ENCODE measurements at regions not wholly inside any gene's neighbourhood (a gene's known extent, or its start where the extent isn't known, plus 50 kb on each side); places are given as distances from the start of the nearest gene placed in this dataset.
A peak's percentile ranks its signal among the peaks of the same experiment; 100 is the strongest.
"Not testable (repeated sequence)": the region's sequence is repeated elsewhere in the genome, so short reads cannot be mapped to it uniquely, and the experiment has no call there.

- DNase-seq (ENCODE audit: low read depth, low spot score), result no peak
Observed at GRCh38 chr10:7069706-7070105, 341.1 kb downstream of the SFMBT2 start.

GRCh38 chr10:7056216-7056615 is 354.6 kb downstream of the SFMBT2 start:
- no peak for DNase-seq (ENCODE audit: low read depth, low spot score)
- H3K4me3 ChIP-seq (ENCODE audit: insufficient read length, low read depth), result no peak overlapping the region
- no peak for TF ChIP-seq ZNF274 (IDR thresholded peaks at IDR 0.05; ENCODE audit: low read depth, low read length)
- H3K9me3 ChIP-seq (ENCODE audit: insufficient read depth, low read length), result no peaks in the 10 kb centered on the region
- H3K27me3 ChIP-seq (ENCODE audit: insufficient read depth, insufficient read length), result no peaks in the 10 kb centered on the region
- H3K9ac ChIP-seq (ENCODE audit: insufficient read length, low read depth), result no peak overlapping the region
- H3K36me3 ChIP-seq (ENCODE audit: insufficient read depth, insufficient read length, low read length), result no peaks in the 10 kb centered on the region
- H3K4me1 ChIP-seq (ENCODE audit: insufficient read depth, insufficient read length), result no peaks in the 10 kb centered on the region

More at GRCh38 chr10:7069706-7070105, 341.1 kb downstream of the SFMBT2 start:
- H3K27me3 ChIP-seq (ENCODE audit: insufficient read depth, insufficient read length), result no peaks in the 10 kb centered on the region
- H3K36me3 ChIP-seq (ENCODE audit: insufficient read depth, insufficient read length, low read length), result no peaks in the 10 kb centered on the region
- no peak overlapping the region for H3K4me3 ChIP-seq (ENCODE audit: insufficient read length, low read depth)
- H3K9ac ChIP-seq (ENCODE audit: insufficient read length, low read depth), result no peak overlapping the region
- no peaks in the 10 kb centered on the region for H3K4me1 ChIP-seq (ENCODE audit: insufficient read depth, insufficient read length)
- H3K9me3 ChIP-seq (ENCODE audit: insufficient read depth, low read length), result no peaks in the 10 kb centered on the region
- TF ChIP-seq ZNF274 (IDR thresholded peaks at IDR 0.05; ENCODE audit: low read depth, low read length) (no peak), YY1 (IDR thresholded peaks at IDR 0.05; ENCODE audit: insufficient read depth, insufficient read length) (no peak), SUZ12 (IDR thresholded peaks at IDR 0.05; ENCODE audit: extremely low read depth, insufficient read depth, insufficient read length) (no peak)

GRCh38 chr10:7054915-7055314 is 355.9 kb downstream of the SFMBT2 start:
- Histone ChIP-seq H3K4me1 (ENCODE audit: insufficient read depth, insufficient read length) (no peaks in the 10 kb centered on the region), H3K4me3 (ENCODE audit: insufficient read length, low read depth) (no peak overlapping the region), H3K9me3 (ENCODE audit: insufficient read depth, low read length) (no peaks in the 10 kb centered on the region), H3K36me3 (ENCODE audit: insufficient read depth, insufficient read length, low read length) (no peaks in the 10 kb centered on the region), H3K9ac (ENCODE audit: insufficient read length, low read depth) (no peak overlapping the region), H3K27me3 (ENCODE audit: insufficient read depth, insufficient read length) (no peaks in the 10 kb centered on the region)
- no peak for TF ChIP-seq SUZ12 (IDR thresholded peaks at IDR 0.05; ENCODE audit: extremely low read depth, insufficient read depth, insufficient read length)
- TF ChIP-seq YY1 (IDR thresholded peaks at IDR 0.05; ENCODE audit: insufficient read depth, insufficient read length), result no peak
- no peak for TF ChIP-seq ZNF274 (IDR thresholded peaks at IDR 0.05; ENCODE audit: low read depth, low read length)
- DNase-seq (ENCODE audit: low read depth, low spot score), result peak; percentile 16

- no peak for DNase-seq (ENCODE audit: low read depth, low spot score)
- Histone ChIP-seq H3K4me3 (ENCODE audit: insufficient read length, low read depth) (no peak overlapping the region), H3K36me3 (ENCODE audit: insufficient read depth, insufficient read length, low read length) (no peaks in the 10 kb centered on the region), H3K9ac (ENCODE audit: insufficient read length, low read depth) (no peak overlapping the region), H3K9me3 (ENCODE audit: insufficient read depth, low read length) (no peaks in the 10 kb centered on the region), H3K4me1 (ENCODE audit: insufficient read depth, insufficient read length) (no peaks in the 10 kb centered on the region), H3K27me3 (ENCODE audit: insufficient read depth, insufficient read length) (no peaks in the 10 kb centered on the region)
- no peak for TF ChIP-seq ZNF274 (IDR thresholded peaks at IDR 0.05; ENCODE audit: low read depth, low read length)
- TF ChIP-seq YY1 (IDR thresholded peaks at IDR 0.05; ENCODE audit: insufficient read depth, insufficient read length), result no peak
Observed at GRCh38 chr10:7053195-7053594, 357.6 kb downstream of the SFMBT2 start.

- H3K4me3 ChIP-seq (ENCODE audit: insufficient read length, low read depth); DNase-seq (ENCODE audit: low read depth, low spot score): not testable (repeated sequence)
Observed at GRCh38 chr10:7050024-7050423, 360.8 kb downstream of the SFMBT2 start.

GRCh38 chr10:7048061-7048460 is 362.8 kb downstream of the SFMBT2 start:
- no peaks in the 10 kb centered on the region for H3K36me3 ChIP-seq (ENCODE audit: insufficient read depth, insufficient read length, low read length)
- no peak for DNase-seq (ENCODE audit: low read depth, low spot score)
- no peaks in the 10 kb centered on the region for H3K27me3 ChIP-seq (ENCODE audit: insufficient read depth, insufficient read length)
- no peaks in the 10 kb centered on the region for H3K4me1 ChIP-seq (ENCODE audit: insufficient read depth, insufficient read length)
- TF ChIP-seq SUZ12 (IDR thresholded peaks at IDR 0.05; ENCODE audit: extremely low read depth, insufficient read depth, insufficient read length) (no peak), YY1 (IDR thresholded peaks at IDR 0.05; ENCODE audit: insufficient read depth, insufficient read length) (no peak), ZNF274 (IDR thresholded peaks at IDR 0.05; ENCODE audit: low read depth, low read length) (no peak)
- no peaks in the 10 kb centered on the region for H3K9me3 ChIP-seq (ENCODE audit: insufficient read depth, low read length)
- H3K4me3 ChIP-seq (ENCODE audit: insufficient read length, low read depth), result no peak overlapping the region
- H3K9ac ChIP-seq (ENCODE audit: insufficient read length, low read depth), result no peak overlapping the region

More at GRCh38 chr10:7050024-7050423, 360.8 kb downstream of the SFMBT2 start:
- not testable (repeated sequence) for H3K9ac ChIP-seq (ENCODE audit: insufficient read length, low read depth); H3K27me3 ChIP-seq (ENCODE audit: insufficient read depth, insufficient read length); H3K36me3 ChIP-seq (ENCODE audit: insufficient read depth, insufficient read length, low read length); H3K4me1 ChIP-seq (ENCODE audit: insufficient read depth, insufficient read length); H3K9me3 ChIP-seq (ENCODE audit: insufficient read depth, low read length)

- Histone ChIP-seq H3K27me3 (ENCODE audit: insufficient read depth, insufficient read length) (no peaks in the 10 kb centered on the region), H3K4me3 (ENCODE audit: insufficient read length, low read depth) (no peak overlapping the region), H3K9me3 (ENCODE audit: insufficient read depth, low read length) (no peaks in the 10 kb centered on the region), H3K4me1 (ENCODE audit: insufficient read depth, insufficient read length) (no peaks in the 10 kb centered on the region), H3K36me3 (ENCODE audit: insufficient read depth, insufficient read length, low read length) (no peaks in the 10 kb centered on the region), H3K9ac (ENCODE audit: insufficient read length, low read depth) (no peak overlapping the region)
- no peak for TF ChIP-seq ZNF274 (IDR thresholded peaks at IDR 0.05; ENCODE audit: low read depth, low read length)
- TF ChIP-seq SUZ12 (IDR thresholded peaks at IDR 0.05; ENCODE audit: extremely low read depth, insufficient read depth, insufficient read length), result no peak
- no peak for TF ChIP-seq YY1 (IDR thresholded peaks at IDR 0.05; ENCODE audit: insufficient read depth, insufficient read length)
- DNase-seq (ENCODE audit: low read depth, low spot score), result no peak
Observed at GRCh38 chr10:7046615-7047014, 364.2 kb downstream of the SFMBT2 start.

GRCh38 chr10:7045891-7046599 is 364.8 kb downstream of the SFMBT2 start:
- DNase-seq (ENCODE audit: low read depth, low spot score), result no peak
- no peaks in the 10 kb centered on the region for H3K36me3 ChIP-seq (ENCODE audit: insufficient read depth, insufficient read length, low read length)
- H3K9me3 ChIP-seq (ENCODE audit: insufficient read depth, low read length), result no peaks in the 10 kb centered on the region
- no peaks in the 10 kb centered on the region for H3K27me3 ChIP-seq (ENCODE audit: insufficient read depth, insufficient read length)
- no peaks in the 10 kb centered on the region for H3K4me1 ChIP-seq (ENCODE audit: insufficient read depth, insufficient read length)
- H3K9ac ChIP-seq (ENCODE audit: insufficient read length, low read depth), result no peak overlapping the region
- no peak overlapping the region for H3K4me3 ChIP-seq (ENCODE audit: insufficient read length, low read depth)
- TF ChIP-seq YY1 (IDR thresholded peaks at IDR 0.05; ENCODE audit: insufficient read depth, insufficient read length) (no peak), ZNF274 (IDR thresholded peaks at IDR 0.05; ENCODE audit: low read depth, low read length) (no peak), SUZ12 (IDR thresholded peaks at IDR 0.05; ENCODE audit: extremely low read depth, insufficient read depth, insufficient read length) (no peak)

All from NT2/D1 (cell line).